T-helper 2 cell treated with Interferon-gamma antibody and Interleukin-4, amounts not matched to agents 5 μg/mL and 100 μg/mL, for 36 hours (primary cell): ENCODE measurements at regions not wholly inside any gene's neighbourhood (a gene's known extent, or its start where the extent isn't known, plus 50 kb on each side); places are given as distances from the start of the nearest gene placed in this dataset.

Source experiments
- DNase-seq: peaks from one replicate; pipeline ENCODE4 v3.0.0; 2021; ENCODE audit warnings: low spot score
- H3K27ac Mint-ChIP-seq: one replicate; pipeline ENCODE4 v1.8.0; 2021; ENCODE audit warnings: mild to moderate bottlenecking, mixed read lengths
- H3K27me3 Mint-ChIP-seq: one replicate; pipeline ENCODE4 v1.8.0; 2021; ENCODE audit warnings: low read depth, mixed read lengths
- H3K36me3 Mint-ChIP-seq: one replicate; pipeline ENCODE4 v1.8.0; 2021; ENCODE audit warnings: low read depth, mixed read lengths
- H3K4me1 Mint-ChIP-seq: one replicate; pipeline ENCODE4 v1.8.0; 2021; ENCODE audit warnings: low read depth, mixed read lengths
- H3K4me3 Mint-ChIP-seq: one replicate; pipeline ENCODE4 v1.8.0; 2022; ENCODE audit warnings: mild to moderate bottlenecking, moderate library complexity, mixed read lengths
- H3K9me3 Mint-ChIP-seq: one replicate; pipeline ENCODE4 v1.8.0; 2021; ENCODE audit warnings: mixed read lengths

DNA sequence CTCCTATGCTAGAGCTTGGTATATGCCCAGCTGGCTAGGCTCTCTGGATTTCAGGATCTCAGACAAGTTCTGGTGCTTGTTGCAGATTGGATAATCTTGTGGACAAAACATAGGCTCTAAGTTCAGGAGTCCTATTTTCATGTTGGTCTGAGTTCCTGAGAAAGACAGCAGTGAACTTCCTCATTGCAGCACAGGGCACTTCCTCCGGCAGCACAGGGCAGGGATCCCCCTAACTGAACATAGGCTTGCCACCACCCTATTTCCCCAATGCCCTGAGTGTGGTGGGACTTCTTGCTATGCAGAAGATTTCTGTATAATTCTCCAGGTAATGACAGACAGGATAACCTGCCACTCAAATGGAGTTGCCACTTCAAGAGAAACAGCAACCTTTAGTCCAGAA, 220.1 kb downstream of the PIK3R1 start:
- Mint-ChIP-seq H3K9me3 (no peaks in the 10 kb centered on the region), H3K4me3 (no peak overlapping the region), H3K4me1 (peaks cover 38% of the 10 kb centered on the region), H3K27me3 (peaks cover 50% of the 10 kb centered on the region), H3K36me3 (no peaks in the 10 kb centered on the region), H3K27ac (no peak overlapping the region)
- no peak for DNase-seq

DNA sequence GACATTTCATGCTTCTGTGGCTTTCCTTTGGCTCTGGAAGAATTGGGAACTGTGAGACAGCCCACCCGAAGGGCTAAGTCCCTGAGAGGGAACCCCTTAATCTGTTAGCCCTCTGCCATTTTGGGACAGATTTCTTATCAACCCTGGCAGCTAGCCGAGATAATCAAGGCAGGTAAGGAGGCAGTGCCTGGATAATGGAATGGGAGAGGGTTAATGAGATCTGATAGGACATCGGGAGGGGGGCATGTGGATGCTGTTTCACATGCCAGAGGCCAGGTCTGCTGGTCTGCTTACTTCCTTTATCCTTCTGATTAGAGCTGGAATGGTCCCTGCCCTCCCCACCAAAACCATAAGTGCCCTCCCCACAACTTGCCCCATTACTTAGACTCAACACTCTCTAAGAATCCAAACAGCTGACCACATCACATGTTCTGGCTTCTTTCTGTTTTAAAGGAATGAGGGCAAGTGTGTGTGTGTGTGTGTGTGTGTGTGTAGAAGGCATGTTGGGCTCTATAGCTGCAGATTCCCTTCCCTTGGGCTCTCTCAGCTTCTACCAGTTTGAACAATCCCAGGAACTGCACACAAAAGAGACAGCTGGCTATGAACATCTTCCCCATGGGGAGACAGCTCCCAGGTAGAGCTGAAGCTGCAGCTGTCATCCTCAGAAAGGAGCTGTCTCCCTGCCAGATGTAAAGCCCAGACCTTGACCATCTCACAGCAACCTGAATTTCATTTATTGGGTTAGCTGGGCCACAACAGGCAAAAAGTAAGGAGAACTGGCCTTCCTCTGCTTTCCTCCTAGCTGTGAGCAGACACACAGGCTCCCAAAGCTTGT, 221.3 kb downstream of the PIK3R1 start:
- Mint-ChIP-seq H3K4me1 (peaks cover 35% of the 10 kb centered on the region), H3K36me3 (no peaks in the 10 kb centered on the region), H3K27ac (no peak overlapping the region), H3K4me3 (no peak overlapping the region), H3K9me3 (no peaks in the 10 kb centered on the region), H3K27me3 (peaks cover 40% of the 10 kb centered on the region)
- DNase-seq, result no peak

DNA sequence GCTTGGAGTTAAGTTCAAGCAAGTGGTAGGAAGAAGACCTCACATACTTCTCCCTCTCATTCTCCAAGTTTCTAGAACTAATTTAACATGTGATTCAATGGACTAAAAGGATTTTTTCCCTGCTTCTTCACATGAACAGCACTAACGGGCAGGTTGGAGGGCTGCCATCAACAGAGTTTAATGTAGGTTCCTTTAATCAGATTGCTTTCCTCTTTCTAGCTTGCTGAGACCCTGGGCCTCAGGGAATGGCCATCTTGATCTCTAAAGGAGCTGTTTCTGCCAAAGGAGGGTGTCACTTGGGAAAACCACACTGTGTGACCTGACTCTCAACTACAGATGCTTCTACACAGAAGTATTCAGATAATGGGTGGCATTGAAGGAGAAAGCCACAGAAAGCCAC, 223.3 kb downstream of the PIK3R1 start:
- no peak for DNase-seq
- H3K27ac Mint-ChIP-seq, result no peak overlapping the region
- H3K4me1 Mint-ChIP-seq, result peaks cover 22% of the 10 kb centered on the region
- H3K9me3 Mint-ChIP-seq, result no peaks in the 10 kb centered on the region
- no peak overlapping the region for H3K4me3 Mint-ChIP-seq
- no peaks in the 10 kb centered on the region for H3K36me3 Mint-ChIP-seq
- H3K27me3 Mint-ChIP-seq, result peaks cover 31% of the 10 kb centered on the region

DNA sequence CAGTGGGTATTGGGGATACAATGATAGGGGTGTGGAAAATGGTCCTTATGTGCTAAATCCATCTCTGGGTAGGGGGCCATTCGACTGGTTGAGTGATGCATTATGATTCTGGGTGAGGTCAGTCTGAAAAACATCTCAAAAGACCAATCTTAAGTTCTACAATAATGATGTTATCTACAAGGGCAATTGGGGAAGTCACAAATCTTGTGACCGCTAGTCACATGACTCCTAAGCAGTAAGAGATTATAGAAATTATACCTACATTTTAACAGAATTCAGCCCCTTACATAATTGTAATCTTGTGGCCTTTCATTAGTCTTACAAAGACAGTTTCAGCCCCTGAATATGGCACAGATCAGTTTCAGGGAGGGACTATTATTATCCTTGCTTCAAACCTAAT, 224.7 kb downstream of the PIK3R1 start:
- no peak overlapping the region for H3K27ac Mint-ChIP-seq
- peaks cover 31% of the 10 kb centered on the region for H3K27me3 Mint-ChIP-seq
- no peaks in the 10 kb centered on the region for H3K36me3 Mint-ChIP-seq
- no peak for DNase-seq
- no peaks in the 10 kb centered on the region for H3K9me3 Mint-ChIP-seq
- H3K4me3 Mint-ChIP-seq, result no peak overlapping the region
- H3K4me1 Mint-ChIP-seq, result peaks cover 11% of the 10 kb centered on the region

DNA sequence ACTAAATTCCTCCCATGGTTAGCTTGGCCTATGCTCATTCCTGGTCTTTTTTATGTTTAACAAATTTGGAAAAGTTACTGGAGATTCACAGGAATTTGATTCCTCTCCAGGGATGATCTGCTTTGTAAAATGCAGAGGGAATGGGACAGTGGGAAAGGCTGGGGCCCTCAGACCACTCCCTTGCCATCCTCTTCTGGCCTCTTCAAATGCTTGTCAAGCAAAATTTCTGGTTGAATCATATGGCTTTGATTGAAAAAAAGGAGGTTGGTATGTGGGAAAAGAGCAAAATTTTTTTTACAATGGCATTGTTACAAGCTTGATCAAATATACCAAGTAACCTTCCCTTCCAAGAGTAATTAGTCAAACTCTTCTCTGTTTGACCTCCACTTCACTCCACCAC, 225.1 kb downstream of the PIK3R1 start:
- H3K4me3 Mint-ChIP-seq, result no peak overlapping the region
- peaks cover 7% of the 10 kb centered on the region for H3K4me1 Mint-ChIP-seq
- H3K27me3 Mint-ChIP-seq, result peaks cover 30% of the 10 kb centered on the region
- DNase-seq, result no peak
- H3K9me3 Mint-ChIP-seq, result no peaks in the 10 kb centered on the region
- no peak overlapping the region for H3K27ac Mint-ChIP-seq
- H3K36me3 Mint-ChIP-seq, result no peaks in the 10 kb centered on the region

DNA sequence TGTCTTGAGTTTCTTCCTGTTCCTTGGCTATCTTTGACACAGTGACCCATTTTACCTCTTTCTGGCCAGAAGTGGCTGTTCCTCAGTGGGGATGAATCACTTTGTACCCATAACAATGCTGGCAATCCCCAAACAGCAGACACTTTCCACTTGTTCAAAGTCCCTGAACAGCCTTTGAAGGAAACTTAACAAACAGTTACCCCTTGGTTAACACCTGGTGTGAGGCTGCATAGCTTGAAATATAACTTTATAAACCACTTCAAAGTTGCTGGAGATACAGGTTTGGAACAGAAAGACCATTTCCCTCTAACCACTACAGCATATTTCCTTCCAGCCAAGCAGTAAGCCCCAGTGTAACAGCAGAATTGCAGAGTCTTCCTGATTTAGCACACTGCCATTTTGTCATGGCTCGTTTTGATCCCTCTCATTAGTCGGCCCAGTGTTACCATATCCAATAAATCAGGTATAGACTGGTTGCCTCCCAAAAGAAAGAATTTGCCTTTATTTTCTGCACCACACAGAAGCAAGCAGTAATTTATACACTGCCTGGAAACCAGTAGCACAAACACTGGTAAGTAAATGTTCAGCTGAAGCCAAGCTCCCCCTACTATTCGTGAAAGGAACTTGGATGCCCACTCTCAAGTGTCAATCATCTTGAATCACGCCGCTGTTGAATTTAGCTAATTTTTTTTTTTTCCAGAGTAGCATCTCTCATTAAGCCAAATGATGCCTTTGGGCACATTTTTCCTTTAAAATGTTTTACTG, 225.9 kb downstream of the PIK3R1 start:
- Mint-ChIP-seq H3K4me1 (peaks cover 7% of the 10 kb centered on the region), H3K4me3 (no peak overlapping the region), H3K27ac (no peak overlapping the region), H3K9me3 (no peaks in the 10 kb centered on the region), H3K27me3 (peaks cover 30% of the 10 kb centered on the region), H3K36me3 (no peaks in the 10 kb centered on the region)
- DNase-seq, result peak; percentile 12

DNA sequence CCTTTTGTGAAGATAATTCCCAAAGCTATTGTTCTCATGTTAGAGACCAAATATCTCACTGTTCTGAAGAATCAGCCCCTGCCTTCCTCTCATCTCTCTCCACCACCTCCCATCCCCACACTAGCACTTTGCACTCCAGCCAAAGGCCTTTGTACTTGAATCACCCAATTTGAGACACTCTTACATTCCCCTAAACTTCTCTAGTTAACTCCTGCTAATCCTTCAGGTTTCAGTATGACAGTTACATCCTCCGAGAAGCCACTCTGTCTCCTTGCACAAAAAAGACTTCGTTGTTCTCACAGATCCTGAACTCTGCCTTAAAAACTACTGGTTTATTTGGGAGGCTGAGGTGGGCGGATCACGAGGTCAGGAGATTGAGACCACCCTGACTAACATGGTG, 227.5 kb downstream of the PIK3R1 start:
- DNase-seq, result no peak
- H3K9me3 Mint-ChIP-seq, result no peaks in the 10 kb centered on the region
- H3K27me3 Mint-ChIP-seq, result peaks cover 24% of the 10 kb centered on the region
- no peaks in the 10 kb centered on the region for H3K36me3 Mint-ChIP-seq
- H3K27ac Mint-ChIP-seq, result no peak overlapping the region
- H3K4me3 Mint-ChIP-seq, result no peak overlapping the region
- H3K4me1 Mint-ChIP-seq, result peaks cover 7% of the 10 kb centered on the region

DNA sequence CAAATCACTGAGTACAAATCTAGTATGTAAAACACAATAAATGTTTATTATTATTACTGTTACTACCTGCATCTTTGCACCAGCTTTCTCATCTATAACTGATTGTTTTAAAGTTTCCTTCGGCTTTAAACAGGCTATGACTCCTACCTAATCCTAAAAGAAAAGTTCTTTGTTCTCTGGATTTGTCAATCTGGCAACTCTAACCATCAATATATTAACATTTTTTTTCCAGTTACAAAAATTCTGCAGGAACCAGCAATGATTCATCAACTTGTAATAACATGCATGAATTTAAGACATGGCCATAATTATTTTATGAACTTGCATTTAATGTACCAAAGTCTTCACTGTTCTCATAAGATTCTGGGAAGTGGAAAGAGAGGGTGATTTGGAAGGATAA, 228.5 kb downstream of the PIK3R1 start:
- H3K27ac Mint-ChIP-seq, result no peak overlapping the region
- H3K4me1 Mint-ChIP-seq, result peaks cover 7% of the 10 kb centered on the region
- H3K27me3 Mint-ChIP-seq, result peaks cover 25% of the 10 kb centered on the region
- H3K9me3 Mint-ChIP-seq, result no peaks in the 10 kb centered on the region
- H3K4me3 Mint-ChIP-seq, result no peak overlapping the region
- DNase-seq, result no peak
- no peaks in the 10 kb centered on the region for H3K36me3 Mint-ChIP-seq

DNA sequence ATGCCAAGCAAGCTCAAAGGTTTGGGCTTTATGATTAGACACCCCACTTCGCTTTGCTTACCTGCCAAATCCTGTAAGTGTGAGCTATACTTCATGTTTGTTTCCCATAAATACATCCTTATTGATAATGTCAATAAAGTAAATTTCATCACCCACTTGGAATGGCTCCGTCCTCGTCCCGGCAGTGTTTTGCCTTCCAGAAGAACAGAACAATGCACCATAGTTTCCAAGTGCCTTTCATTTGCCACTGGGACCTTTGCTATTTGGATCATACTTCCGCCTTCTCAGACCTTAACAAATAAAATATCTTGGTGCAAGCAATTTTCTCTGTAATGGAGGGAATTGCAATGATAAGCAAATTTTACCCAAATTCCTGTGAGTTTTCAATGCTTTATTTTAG, 229.3 kb downstream of the PIK3R1 start:
- no peak overlapping the region for H3K27ac Mint-ChIP-seq
- peaks cover 7% of the 10 kb centered on the region for H3K4me1 Mint-ChIP-seq
- H3K27me3 Mint-ChIP-seq, result peaks cover 22% of the 10 kb centered on the region
- H3K36me3 Mint-ChIP-seq, result no peaks in the 10 kb centered on the region
- H3K4me3 Mint-ChIP-seq, result no peak overlapping the region
- no peak for DNase-seq
- H3K9me3 Mint-ChIP-seq, result no peaks in the 10 kb centered on the region

DNA sequence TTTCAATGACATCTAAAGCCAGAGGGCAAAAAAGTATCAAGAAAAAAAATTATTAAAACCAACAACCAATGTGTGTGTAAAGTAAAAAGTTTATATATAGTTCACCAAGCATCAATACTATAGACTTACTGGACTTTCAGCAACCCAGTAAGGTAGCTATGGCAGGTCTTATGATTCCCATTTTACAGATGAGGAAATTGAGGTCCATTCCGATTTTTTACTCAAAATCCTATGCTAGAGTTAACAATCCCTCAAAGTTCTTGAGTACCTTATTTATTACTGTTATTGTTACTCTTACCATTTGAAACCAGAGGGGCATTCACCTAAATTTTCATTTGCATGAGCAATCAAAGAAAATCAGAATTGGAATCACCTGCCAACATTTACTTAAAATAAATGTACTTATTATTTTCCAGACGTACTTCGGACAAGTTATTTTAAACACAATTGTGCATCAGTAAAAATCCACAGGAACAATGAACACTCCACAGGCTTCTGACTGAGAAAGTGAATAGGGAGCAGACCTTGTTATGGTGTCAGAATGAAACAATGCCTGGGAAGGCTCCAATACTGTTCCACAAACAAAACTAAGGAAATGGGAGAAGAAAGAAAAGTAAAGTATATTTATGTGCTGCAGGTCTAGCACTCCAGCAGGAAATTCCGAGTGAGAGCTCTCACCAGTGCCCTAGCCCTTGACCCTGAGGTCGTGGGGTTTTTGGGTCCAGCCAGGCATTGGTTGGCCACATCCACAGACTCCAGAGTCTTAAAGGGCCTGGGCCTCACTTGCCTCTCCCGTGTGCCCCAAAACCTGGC, 229.9 kb downstream of the PIK3R1 start:
- Mint-ChIP-seq H3K9me3 (no peaks in the 10 kb centered on the region), H3K36me3 (no peaks in the 10 kb centered on the region), H3K4me3 (no peak overlapping the region), H3K4me1 (peaks cover 7% of the 10 kb centered on the region), H3K27me3 (peaks cover 18% of the 10 kb centered on the region), H3K27ac (no peak overlapping the region)
- no peak for DNase-seq

DNA sequence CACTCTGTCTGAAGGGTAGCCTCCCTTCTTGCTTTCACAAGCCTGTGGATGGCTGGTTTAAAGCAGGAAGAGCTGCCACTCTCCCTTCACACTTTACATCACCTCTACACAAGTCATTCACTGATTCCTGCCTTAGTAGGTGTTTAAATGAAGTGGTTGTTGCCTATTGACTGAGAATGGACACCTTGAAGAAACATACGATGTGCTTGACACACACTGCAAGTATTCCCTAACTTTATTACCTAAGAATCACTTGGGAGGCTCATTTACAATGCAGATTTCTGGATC, 230.5 kb downstream of the PIK3R1 start:
- peaks cover 7% of the 10 kb centered on the region for H3K4me1 Mint-ChIP-seq

DNA sequence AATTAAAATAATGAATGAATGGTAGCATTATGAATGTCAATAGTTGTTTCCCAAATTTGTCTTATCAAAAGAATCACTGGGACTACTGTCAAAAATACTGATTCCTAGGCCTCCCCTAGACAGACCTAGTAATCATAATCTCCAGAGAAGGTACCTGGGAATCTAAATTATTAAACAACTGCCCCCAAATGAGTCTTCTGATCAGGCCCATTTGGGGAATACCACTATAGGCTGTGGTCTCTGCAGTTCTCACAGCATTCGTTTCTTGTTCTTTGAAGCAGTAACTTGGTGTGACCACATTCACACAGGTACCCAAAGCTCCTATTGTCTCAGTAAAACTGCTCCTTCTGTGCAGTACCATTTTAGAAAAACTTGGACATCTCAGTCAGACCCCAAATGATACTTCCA, 230.9 kb downstream of the PIK3R1 start:
- no peak for DNase-seq
- Mint-ChIP-seq H3K36me3 (no peaks in the 10 kb centered on the region), H3K27me3 (peaks cover 19% of the 10 kb centered on the region), H3K4me1 (peaks cover 3% of the 10 kb centered on the region), H3K4me3 (no peak overlapping the region), H3K27ac (no peak overlapping the region), H3K9me3 (no peaks in the 10 kb centered on the region)

More for the DNA sequence above, 230.5 kb downstream of the PIK3R1 start:
- Mint-ChIP-seq H3K9me3 (no peaks in the 10 kb centered on the region), H3K4me3 (no peak overlapping the region), H3K27ac (no peak overlapping the region), H3K36me3 (no peaks in the 10 kb centered on the region), H3K27me3 (peaks cover 18% of the 10 kb centered on the region)
- DNase-seq, result no peak

DNA sequence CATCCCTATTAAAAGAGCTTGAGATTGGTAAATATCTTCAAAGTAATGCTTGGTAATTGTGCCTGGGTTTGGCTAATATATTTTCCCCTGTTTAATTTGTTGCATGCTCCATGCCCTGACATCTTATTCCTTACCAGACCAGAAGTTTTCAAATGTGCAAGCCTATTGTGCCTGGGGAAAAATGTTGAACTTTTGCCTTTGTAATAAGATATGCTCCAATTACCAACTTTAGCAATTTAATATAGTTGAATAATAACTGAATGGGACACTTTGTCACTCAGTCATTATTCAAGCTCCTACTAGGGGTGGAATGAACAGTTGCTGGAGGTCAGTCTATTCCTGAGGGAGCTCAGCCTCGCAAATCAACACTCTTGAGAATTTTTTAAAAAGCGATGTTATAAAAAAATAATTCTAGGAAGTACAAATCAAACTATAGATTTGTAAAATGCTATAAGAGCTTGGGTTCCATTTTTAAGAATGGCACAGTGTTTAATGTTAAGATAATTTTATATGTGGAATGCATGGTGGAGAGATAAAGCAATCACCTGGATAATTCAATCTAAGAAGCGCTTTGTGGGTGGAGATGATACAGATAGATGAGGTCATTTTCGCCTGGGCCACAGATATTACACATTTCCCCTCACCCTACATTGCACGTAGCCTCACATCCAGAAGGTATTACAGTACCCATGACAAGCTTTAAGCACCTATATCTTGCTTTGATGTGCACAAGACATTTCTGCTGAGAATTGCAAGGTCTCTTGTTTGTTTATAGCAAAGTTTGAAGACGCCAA, 231.8 kb downstream of the PIK3R1 start:
- H3K27ac Mint-ChIP-seq, result no peak overlapping the region
- peaks cover 20% of the 10 kb centered on the region for H3K27me3 Mint-ChIP-seq
- no peaks in the 10 kb centered on the region for H3K9me3 Mint-ChIP-seq
- peaks cover 2% of the 10 kb centered on the region for H3K4me1 Mint-ChIP-seq
- no peak overlapping the region for H3K4me3 Mint-ChIP-seq
- no peak for DNase-seq
- no peaks in the 10 kb centered on the region for H3K36me3 Mint-ChIP-seq
